ENCODE measurements at regions not wholly inside any gene's neighbourhood (a gene's known extent, or its start where the extent isn't known, plus 50 kb on each side); places are given as distances from the start of the nearest gene placed in this dataset.

GRCh38 chr10:59595593-59595992, 114.1 kb downstream of the SLC16A9 start:
- intact Hi-C loops (cut with DNase I, micrococcal nuclease), result no loop called here
- ATAC-seq (no peak), DNase-seq (no peak)

GRCh38 chr10:59593768-59594167, 115.9 kb downstream of the SLC16A9 start:
- DNase-seq (peak in 1 of 2 donors; percentile 56), ATAC-seq (peak; percentile 89)
- intact Hi-C loops (cut with DNase I, micrococcal nuclease), result no loop called here

- intact Hi-C loops (cut with DNase I, micrococcal nuclease), result no loop called here
- ATAC-seq (no peak), DNase-seq (no peak)
Measured at GRCh38 chr10:59589796-59590195, 119.9 kb downstream of the SLC16A9 start.

GRCh38 chr10:59588791-59589190, 120.9 kb downstream of the SLC16A9 start:
- no peak for ATAC-seq
- intact Hi-C loops (cut with DNase I, micrococcal nuclease), result no loop called here
- no peak for DNase-seq

GRCh38 chr10:59587756-59588140, 121.9 kb downstream of the SLC16A9 start:
- intact Hi-C loops (cut with DNase I, micrococcal nuclease), result no loop called here
- DNase-seq (no peak), ATAC-seq (no peak)

GRCh38 chr10:59587083-59587755, 122.4 kb downstream of the SLC16A9 start:
- intact Hi-C loops (cut with DNase I, micrococcal nuclease), result no loop called here
- DNase-seq (peak; percentile 74 to 78), ATAC-seq (peak; percentile 79)

GRCh38 chr10:59586407-59586891, 123.2 kb downstream of the SLC16A9 start:
- DNase-seq (no peak), ATAC-seq (peak; percentile 58)
- intact Hi-C loops (cut with DNase I, micrococcal nuclease), result no loop called here

GRCh38 chr10:59585046-59585700, 124.5 kb downstream of the SLC16A9 start:
- ATAC-seq (no peak), DNase-seq (no peak)
- intact Hi-C loops (cut with DNase I, micrococcal nuclease), result no loop called here

GRCh38 chr10:59582780-59583179, 126.9 kb downstream of the SLC16A9 start:
- DNase-seq (no peak), ATAC-seq (no peak)
- intact Hi-C loops (cut with DNase I, micrococcal nuclease), result loop anchor here in 1 of 2 donors (5.0 kb wide), 1 partner anchor 345 kb away; no protein-coding TSS in a partner anchor

GRCh38 chr10:59582058-59582457, 127.6 kb downstream of the SLC16A9 start:
- ATAC-seq (peak; percentile 25), DNase-seq (no peak)
- intact Hi-C loops (cut with DNase I, micrococcal nuclease), result loop anchor here in 1 of 2 donors (5.0 kb wide), 1 partner anchor 345 kb away; no protein-coding TSS in a partner anchor

GRCh38 chr10:59580026-59580863, 129.4 kb downstream of the SLC16A9 start:
- intact Hi-C loops (cut with DNase I, micrococcal nuclease), result loop anchor here in 1 of 2 donors (5.0 kb wide), 1 partner anchor 343 kb away; no protein-coding TSS in a partner anchor

GRCh38 chr10:59578741-59579140, 130.9 kb downstream of the SLC16A9 start:
- intact Hi-C loops (cut with DNase I, micrococcal nuclease), result no loop called here
- DNase-seq (no peak), ATAC-seq (no peak)

More at GRCh38 chr10:59580026-59580863, 129.4 kb downstream of the SLC16A9 start:
- peak; percentile 54 for ATAC-seq
- DNase-seq, result no peak

GRCh38 chr10:59577984-59578383, 131.7 kb downstream of the SLC16A9 start:
- intact Hi-C loops (cut with DNase I, micrococcal nuclease), result no loop called here
- no peak for DNase-seq
- no peak for ATAC-seq

GRCh38 chr10:59575269-59575668, 134.4 kb downstream of the SLC16A9 start:
- no peak for ATAC-seq
- intact Hi-C loops (cut with DNase I, micrococcal nuclease), result no loop called here

GRCh38 chr10:59563531-59563930, 146.1 kb downstream of the SLC16A9 start:
- intact Hi-C loops (cut with DNase I, micrococcal nuclease), result no loop called here
- DNase-seq (no peak), ATAC-seq (no peak)

More at GRCh38 chr10:59575269-59575668, 134.4 kb downstream of the SLC16A9 start:
- DNase-seq, result no peak

GRCh38 chr10:59562126-59562525, 147.5 kb downstream of the SLC16A9 start:
- intact Hi-C loops (cut with DNase I, micrococcal nuclease), result no loop called here
- DNase-seq (no peak), ATAC-seq (no peak)

GRCh38 chr10:59561477-59562121, 148.1 kb downstream of the SLC16A9 start:
- intact Hi-C loops (cut with DNase I, micrococcal nuclease), result no loop called here
- no peak for DNase-seq
- ATAC-seq, result no peak

GRCh38 chr10:59560990-59561389, 148.7 kb downstream of the SLC16A9 start:
- no peak for ATAC-seq
- no peak for DNase-seq
- intact Hi-C loops (cut with DNase I, micrococcal nuclease), result no loop called here

GRCh38 chr10:59560161-59560560, 149.5 kb downstream of the SLC16A9 start:
- no peak for DNase-seq
- no peak for ATAC-seq
- intact Hi-C loops (cut with DNase I, micrococcal nuclease), result no loop called here

Measured in left colon (tissue), 2 donors.